Tibial nerve (tissue), 3 donors: ENCODE measurements at regions not wholly inside any gene's neighbourhood (a gene's known extent, or its start where the extent isn't known, plus 50 kb on each side); places are given as distances from the start of the nearest gene placed in this dataset.

ENCODE experiments used
- CTCF ChIP-seq, 5 experiments: fragments of 200-600 bp in 3 of 5; fragments of 450-650 bp in 2 of 5; sonication (generic) in 3 of 5; IDR thresholded peaks; one replicate each; pipeline ENCODE4 v1.5.1; 2016 to 2019; ENCODE audit warnings: antibody characterized with exemption in 5 of 5, mild to moderate bottlenecking in 3 of 5, moderate library complexity in 2 of 5
- POLR2A ChIP-seq, 2 donors: fragments of 450-650 bp; IDR thresholded peaks; one replicate each; pipeline ENCODE4 v1.6.1; 2017; ENCODE audit warnings: antibody characterized with exemption in 2 of 2, mild to moderate bottlenecking in 2 of 2, moderate library complexity in 2 of 2

GRCh38 chr2:81734981-81735380 is 1430.4 kb upstream of the LRRTM1 start:
- TF ChIP-seq CTCF (IDR thresholded peaks at IDR 0.05) (no peak), POLR2A (IDR thresholded peaks at IDR 0.05) (no peak)
